HG03064 (cell line): ENCODE measurements at regions not wholly inside any gene's neighbourhood (a gene's known extent, or its start where the extent isn't known, plus 50 kb on each side); places are given as distances from the start of the nearest gene placed in this dataset.
"Not testable (repeated sequence)": the region's sequence is repeated elsewhere in the genome, so short reads cannot be mapped to it uniquely, and the experiment has no call there.

Experiments used
- ATAC-seq: cut with Tn5 transposase; IDR thresholded peaks from one replicate; pipeline ENCODE4 v1.9.1; 2021; ENCODE audit warnings: low read depth; ENCODE audit not compliant: unreplicated experiment

DNA sequence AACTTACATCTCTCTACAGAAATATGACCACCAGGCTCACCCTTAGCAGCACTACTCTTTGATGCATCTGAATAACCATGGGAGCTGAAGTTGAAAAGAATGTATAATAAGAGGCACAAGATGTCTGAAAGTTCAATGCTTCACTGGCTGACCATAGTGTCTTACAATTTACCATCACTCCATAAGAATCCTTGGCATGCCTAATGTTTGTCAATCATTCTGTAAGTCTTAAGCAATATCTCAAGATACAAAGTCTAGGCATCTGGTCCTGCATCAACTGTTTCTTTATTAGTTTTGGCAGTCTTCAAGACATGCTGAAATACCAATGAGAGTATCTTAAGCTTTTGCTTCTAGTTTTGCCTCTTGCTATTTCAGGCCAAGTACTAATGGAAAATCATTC lies 755.5 kb downstream of the STIM2 start:
- no peak for ATAC-seq

- ATAC-seq, result no peak
These were observed 758.8 kb downstream of the STIM2 start for GRCh38 chr4:27619435-27619834.

DNA sequence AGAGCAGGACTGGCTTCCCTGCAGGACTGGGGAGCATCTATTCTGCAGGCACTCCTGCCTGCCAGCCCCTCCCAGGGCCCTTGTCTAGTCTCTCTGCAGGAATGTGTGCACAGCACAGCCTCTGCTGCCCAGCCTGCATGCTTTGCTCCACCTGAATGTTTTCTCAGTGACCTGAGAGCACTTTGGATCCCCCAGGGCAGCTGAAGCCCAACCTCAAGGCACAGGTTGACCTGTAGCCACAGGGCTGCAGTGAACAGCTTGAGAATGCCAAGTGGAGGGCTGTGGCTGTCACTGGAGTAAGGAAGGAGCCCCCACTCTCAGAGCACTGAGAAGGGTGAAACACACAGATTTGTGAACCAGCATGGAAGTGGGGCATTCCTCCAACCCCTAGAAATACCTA lies 760.2 kb downstream of the STIM2 start:
- no peak for ATAC-seq

DNA sequence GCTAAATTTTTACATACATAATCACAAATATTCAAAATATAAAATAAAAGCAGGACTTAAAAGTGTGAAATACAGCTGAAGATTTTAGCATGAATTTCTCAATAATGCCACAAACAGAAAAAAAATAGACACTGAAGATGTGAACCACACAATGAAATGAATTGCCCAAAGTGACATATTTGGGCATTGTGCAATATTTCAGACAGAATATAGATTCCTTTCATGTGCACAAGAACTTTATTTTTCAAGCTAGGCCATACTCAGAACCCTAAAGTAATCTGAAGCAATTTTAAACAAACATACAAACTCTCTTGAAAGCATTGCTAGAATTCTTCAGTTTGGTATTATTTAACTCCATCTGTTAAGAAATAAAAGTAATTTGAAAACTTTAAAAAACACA lies 764.1 kb downstream of the STIM2 start:
- ATAC-seq, result no peak

- no peak for ATAC-seq
These were observed 768.0 kb downstream of the STIM2 start for GRCh38 chr4:27628609-27629008.

- ATAC-seq, result no peak
These were observed 769.0 kb downstream of the STIM2 start for GRCh38 chr4:27629532-27630225.

DNA sequence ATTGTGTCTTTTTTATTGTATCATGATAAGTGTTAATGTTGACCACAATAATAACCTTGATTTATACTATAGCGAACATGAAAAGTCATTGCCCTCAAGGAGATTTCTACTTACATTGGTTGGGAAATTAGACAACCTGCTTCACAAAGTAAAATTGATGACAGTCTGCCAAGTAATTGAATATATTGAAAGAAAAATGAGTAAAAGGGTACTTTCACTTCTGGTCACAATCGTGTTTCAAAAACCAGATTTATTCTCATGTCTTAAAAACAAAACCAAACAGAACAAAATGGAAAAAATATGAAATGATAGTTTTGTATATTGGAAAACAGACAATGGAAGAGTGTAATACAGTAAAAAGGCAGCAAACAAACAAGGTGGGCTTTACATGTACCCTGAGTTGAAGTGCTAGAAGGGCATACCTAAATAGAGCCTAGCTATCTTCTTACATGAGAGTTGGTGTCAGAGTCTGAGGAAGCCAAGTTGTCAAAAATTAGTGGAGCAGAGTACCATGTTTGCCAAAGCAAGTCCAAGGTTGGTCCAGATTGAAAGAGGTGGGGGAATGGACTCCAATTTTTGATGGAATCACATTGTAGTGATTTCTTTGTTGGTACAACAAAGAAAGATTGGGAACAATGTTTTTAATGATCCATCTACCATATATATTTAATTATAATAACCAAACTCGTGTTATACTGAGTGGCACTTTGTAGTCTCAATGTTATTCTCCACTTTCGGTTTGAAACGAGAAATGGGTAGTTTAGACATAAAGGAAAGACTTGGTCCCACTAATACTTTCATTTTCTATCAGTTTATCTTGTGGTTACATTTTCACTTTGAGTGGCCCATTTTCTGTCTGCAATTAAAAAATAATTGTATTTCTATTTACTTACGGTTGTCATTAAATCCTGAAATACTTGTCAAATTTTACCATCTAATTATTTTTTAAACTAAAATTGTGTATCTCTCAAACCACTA lies 775.6 kb downstream of the STIM2 start:
- ATAC-seq, result peak; percentile 97

DNA sequence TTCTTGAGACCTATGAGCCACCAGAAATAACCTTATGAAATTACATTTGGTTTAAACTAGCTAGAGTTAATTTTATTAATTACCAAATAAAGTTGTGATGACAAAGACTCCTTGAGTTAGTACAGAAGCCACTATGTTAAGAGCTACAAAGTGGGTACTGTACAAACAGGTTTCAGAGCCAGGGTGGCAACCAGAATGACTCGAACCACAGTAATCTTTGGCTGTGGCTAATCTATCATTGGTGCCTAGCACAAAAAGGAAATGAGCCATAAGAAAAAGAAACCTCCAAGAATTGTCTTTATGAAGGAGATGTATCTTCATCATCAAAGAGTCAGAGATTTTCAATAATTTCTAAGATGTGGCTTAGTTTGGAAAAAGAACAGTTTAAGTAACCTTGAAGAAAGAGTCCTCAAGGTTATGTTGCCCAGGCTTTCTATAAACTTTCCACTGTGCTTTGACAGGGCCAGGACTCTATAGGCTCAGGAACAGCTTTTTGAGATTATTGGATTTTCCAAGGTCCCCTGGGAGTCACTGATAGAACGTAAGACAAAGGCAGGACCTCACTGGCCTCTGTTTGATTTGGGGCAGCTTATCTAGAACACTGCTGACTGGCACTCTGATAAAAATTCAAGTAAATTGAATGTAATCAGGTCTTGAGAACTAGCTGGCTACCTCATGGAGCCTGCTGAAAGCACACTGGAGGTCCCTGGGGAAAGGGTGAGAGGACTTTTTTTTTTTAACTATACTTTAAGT lies 777.7 kb downstream of the STIM2 start:
- no peak for ATAC-seq

DNA sequence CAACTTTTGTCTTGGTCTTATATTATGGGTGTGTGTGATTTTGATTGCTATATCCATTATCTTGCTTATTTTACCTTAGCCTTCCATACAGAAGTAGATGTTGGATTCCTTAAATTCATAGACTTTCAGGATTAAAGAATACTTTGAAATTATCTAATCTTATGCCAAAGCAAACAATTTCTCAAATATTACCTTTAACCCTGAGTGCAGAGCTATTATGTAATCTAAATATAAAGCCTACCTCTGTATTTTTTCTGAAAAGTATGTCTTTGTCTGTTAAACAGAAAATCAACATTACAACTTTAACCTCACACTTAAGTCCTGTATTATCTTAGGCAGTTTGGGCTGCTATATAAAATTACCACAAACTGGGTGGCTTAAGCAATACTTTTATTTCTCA lies 782.5 kb downstream of the STIM2 start:
- ATAC-seq, result no peak

GRCh38 chr4:27648416-27648815 lies 787.8 kb downstream of the STIM2 start:
- no peak for ATAC-seq

DNA sequence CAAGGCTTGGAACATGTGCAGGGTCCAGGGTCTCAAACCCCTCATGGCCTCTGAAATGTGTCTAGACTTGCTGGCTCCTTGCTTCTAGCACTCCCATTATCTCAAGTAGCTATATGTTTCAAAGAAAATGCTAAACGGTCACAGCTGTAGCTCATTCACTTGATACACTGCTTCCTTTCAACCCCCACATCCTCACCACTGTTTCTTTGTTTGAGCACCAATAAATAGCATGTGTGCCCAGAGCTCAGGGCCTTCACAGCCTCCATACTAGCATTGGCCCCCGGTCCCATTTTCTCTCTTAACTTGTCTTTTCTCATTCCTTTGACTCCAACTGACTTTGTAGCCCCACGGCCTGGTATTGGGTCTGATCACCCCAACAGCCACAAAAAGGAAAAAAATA lies 801.8 kb downstream of the STIM2 start:
- no peak for ATAC-seq

DNA sequence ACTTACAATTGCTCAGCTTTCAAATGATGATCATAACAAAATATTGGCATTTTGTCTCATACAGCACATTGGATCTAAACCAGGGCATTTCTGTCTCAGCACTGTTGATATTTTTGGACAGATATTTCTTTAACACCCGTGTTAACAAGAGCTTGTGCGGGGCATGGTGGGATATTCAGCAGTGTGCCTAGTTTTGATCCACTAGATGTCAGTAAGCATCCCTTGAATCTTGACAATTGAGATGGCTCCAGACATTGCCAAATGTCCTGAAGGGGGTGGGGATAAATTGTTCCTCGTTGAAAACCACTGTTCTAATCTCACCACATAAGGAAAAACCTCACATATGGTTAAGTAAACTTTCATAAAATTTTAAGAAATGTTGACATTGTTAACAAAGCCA lies 806.3 kb downstream of the STIM2 start:
- ATAC-seq, result no peak

DNA sequence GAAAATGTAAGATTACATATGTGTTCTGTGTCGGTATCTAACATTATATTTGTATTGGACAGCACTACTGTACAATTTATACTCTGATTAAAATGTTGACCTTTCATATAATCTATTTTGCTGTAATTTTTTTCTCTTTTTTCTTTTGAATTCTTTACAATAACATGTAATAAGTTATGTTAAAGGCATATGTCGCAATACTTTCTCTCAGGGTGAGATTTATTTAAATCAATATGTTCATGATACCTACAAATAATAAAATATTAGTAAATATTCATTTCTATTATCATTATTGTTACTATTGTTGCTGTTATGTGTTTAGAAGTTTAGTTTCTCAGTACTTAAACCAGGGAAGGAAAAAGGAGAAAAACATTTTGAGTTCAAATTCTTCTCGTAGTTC lies 807.4 kb downstream of the STIM2 start:
- ATAC-seq, result no peak

GRCh38 chr4:27678027-27678426 lies 817.4 kb downstream of the STIM2 start:
- no peak for ATAC-seq

- peak; percentile 88 for ATAC-seq
These were observed 824.0 kb downstream of the STIM2 start for GRCh38 chr4:27684610-27685011.

- ATAC-seq, result no peak
These were observed 824.5 kb downstream of the STIM2 start for GRCh38 chr4:27685091-27685490.

GRCh38 chr4:27685947-27686346 lies 825.3 kb downstream of the STIM2 start:
- no peak for ATAC-seq

GRCh38 chr4:27692158-27692557 lies 831.5 kb downstream of the STIM2 start:
- peak; percentile 78 for ATAC-seq

DNA sequence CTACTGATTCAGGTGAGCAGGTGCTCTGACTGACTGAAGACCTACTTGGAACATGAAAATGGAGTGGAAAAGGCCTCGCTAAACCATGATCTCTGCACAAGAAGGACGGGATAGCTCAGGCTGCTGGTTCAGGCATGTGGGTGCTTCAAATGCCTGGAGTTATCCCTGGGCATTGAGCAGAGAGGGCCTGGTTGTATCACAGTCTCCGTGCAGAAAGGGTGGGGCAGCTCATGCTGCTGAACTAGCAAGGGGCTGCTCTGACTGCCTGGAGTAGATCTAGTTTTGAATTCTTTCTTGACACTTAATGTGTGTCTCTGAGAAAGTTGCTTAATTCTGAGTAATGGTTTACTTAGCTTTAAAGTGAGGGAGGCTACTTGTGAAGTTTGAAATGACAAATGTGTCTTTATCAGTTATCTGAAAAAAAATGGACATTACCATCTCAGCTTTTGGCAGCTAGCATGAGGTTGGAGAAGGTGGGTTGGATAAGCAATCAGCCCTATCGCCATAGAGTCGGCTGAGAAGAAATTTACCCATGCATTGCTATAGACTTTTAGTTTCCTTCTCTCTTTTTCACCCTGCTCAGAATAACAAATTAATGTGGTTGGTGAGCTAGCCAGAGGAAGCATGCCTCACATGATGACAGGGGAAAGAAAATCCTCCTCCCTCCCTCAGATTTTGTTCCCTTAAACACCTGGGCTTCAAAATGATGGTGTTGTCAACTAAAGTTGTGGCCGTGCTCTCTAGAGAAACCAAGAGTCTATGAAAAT lies 832.4 kb downstream of the STIM2 start:
- ATAC-seq, result no peak

DNA sequence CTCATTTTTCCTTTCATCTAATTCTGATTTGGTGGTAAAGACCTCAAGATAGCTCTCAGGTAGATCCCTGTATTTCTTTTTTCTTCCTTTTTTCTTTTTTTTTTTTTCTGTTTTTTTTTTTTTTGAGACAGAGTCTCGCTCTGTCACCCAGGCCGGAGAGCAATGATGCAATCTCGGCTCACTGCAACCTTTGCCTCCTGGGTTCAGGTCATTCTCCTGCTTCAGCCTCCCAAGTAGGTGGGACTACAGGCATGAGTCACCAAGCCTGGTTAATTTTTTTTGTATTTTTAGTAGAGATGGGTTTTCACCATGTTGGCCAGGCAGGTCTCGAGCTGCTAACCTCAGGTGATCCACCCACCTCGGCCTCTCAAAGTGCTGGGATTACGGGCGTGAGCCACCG lies 835.6 kb downstream of the STIM2 start:
- not testable (repeated sequence) for ATAC-seq
